ENCODE measurements at regions not wholly inside any gene's neighbourhood (a gene's known extent, or its start where the extent isn't known, plus 50 kb on each side); places are given as distances from the start of the nearest gene placed in this dataset.

DNA sequence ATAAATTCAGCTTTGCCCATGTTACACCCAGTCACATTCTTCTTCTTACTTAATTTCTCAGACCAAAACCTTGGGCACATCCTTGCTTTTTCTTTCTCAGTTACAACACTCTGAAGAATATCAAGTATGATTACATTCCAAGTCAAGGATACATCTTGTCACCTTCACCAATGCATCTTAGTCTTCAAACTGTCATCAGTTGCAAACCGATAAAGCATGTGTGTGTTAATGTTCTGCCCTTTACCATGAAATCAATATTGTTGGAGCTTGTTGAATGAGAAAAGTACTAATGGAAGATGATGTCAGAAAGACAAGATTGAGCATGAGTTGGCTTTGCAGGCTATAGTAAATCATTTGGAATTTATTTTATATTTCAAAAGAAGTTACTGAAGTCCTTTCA lies 764.6 kb downstream of the NCAM2 start:
- Mint-ChIP-seq H3K27ac (ENCODE audit: unreplicated experiment) (no peak overlapping the region), H3K9me3 (ENCODE audit: unreplicated experiment) (no peaks in the 10 kb centered on the region), H3K27me3 (ENCODE audit: unreplicated experiment) (no peaks in the 10 kb centered on the region), H3K36me3 (ENCODE audit: low read depth, unreplicated experiment) (no peaks in the 10 kb centered on the region), H3K4me3 (ENCODE audit: unreplicated experiment) (no peak overlapping the region), H3K4me1 (ENCODE audit: unreplicated experiment) (no peaks in the 10 kb centered on the region)
- no peak for DNase-seq (ENCODE audit: low spot score)
- TF ChIP-seq, protein P1, sequence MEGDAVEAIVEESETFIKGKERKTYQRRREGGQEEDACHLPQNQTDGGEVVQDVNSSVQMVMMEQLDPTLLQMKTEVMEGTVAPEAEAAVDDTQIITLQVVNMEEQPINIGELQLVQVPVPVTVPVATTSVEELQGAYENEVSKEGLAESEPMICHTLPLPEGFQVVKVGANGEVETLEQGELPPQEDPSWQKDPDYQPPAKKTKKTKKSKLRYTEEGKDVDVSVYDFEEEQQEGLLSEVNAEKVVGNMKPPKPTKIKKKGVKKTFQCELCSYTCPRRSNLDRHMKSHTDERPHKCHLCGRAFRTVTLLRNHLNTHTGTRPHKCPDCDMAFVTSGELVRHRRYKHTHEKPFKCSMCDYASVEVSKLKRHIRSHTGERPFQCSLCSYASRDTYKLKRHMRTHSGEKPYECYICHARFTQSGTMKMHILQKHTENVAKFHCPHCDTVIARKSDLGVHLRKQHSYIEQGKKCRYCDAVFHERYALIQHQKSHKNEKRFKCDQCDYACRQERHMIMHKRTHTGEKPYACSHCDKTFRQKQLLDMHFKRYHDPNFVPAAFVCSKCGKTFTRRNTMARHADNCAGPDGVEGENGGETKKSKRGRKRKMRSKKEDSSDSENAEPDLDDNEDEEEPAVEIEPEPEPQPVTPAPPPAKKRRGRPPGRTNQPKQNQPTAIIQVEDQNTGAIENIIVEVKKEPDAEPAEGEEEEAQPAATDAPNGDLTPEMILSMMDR (IDR thresholded peaks at IDR 0.05; ENCODE audit: unreplicated experiment) = no peak

DNA sequence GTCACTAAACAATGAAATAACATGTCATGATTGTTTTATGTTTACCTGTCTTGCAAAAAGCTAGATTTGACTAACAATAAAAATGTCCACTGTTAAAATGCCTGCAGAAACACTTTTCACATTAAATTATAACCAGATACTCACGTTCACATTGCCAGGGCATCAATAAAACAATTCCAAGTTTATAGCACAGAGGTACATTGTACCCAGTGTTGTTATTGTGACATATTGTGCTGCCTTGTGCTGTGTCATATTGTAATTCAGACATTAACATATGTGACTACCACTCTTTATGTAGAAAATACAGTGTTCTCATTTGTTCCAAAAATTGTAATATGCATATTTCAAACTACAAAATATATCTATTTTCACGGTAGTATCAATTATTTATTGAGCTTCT lies 766.1 kb downstream of the NCAM2 start:
- no peak for DNase-seq (ENCODE audit: low spot score)
- Mint-ChIP-seq H3K36me3 (ENCODE audit: low read depth, unreplicated experiment) (no peaks in the 10 kb centered on the region), H3K27ac (ENCODE audit: unreplicated experiment) (no peak overlapping the region), H3K27me3 (ENCODE audit: unreplicated experiment) (no peaks in the 10 kb centered on the region), H3K9me3 (ENCODE audit: unreplicated experiment) (no peaks in the 10 kb centered on the region), H3K4me1 (ENCODE audit: unreplicated experiment) (peaks cover 5% of the 10 kb centered on the region), H3K4me3 (ENCODE audit: unreplicated experiment) (no peak overlapping the region)
- TF ChIP-seq, protein P1 (IDR thresholded peaks at IDR 0.05; ENCODE audit: unreplicated experiment) = no peak

DNA sequence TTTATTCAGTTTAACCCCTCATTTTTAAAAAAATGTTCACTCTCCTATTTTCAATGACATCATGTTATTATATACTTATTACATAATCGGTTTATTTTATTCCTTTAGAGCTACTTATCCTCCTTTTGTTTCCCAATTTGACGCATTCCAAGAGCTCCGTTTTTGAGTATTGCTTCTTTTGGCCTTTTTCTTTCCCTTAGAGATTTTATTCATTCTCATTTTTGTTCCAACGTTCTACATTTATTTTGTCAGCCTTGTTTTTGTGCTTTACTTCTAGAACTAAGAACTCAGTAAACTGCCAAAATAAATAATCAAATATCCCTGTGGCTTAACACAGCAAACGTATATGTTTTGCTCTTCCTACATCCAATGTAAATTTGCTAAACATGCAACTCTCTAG lies 769.1 kb downstream of the NCAM2 start:
- no peak overlapping the region for H3K4me3 Mint-ChIP-seq (ENCODE audit: unreplicated experiment)
- DNase-seq (ENCODE audit: low spot score) = no peak
- no peaks in the 10 kb centered on the region for H3K36me3 Mint-ChIP-seq (ENCODE audit: low read depth, unreplicated experiment)
- peaks cover 2% of the 10 kb centered on the region for H3K27me3 Mint-ChIP-seq (ENCODE audit: unreplicated experiment)
- peaks cover 10% of the 10 kb centered on the region for H3K4me1 Mint-ChIP-seq (ENCODE audit: unreplicated experiment)
- no peak overlapping the region for H3K27ac Mint-ChIP-seq (ENCODE audit: unreplicated experiment)
- no peaks in the 10 kb centered on the region for H3K9me3 Mint-ChIP-seq (ENCODE audit: unreplicated experiment)
- TF ChIP-seq, protein P1 (IDR thresholded peaks at IDR 0.05; ENCODE audit: unreplicated experiment) = no peak

DNA sequence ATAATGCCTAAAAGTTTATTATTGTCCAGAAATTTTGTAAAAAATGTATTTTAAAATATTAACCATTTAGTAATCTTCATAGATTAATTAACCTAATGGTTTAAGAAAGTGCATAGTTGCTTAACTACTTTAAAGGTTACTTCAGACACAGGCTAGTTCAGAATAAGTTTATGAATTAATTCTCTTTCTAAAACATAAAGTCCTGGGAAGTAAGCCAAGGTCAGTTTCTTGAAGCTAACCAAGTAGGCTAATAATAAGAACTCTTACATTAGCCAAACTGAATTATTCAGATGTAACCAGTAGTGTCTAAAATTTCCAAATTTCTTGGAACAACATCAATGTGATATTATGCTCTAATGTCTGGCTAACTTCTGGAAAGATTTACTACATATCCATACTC lies 790.4 kb downstream of the NCAM2 start:
- H3K36me3 Mint-ChIP-seq (ENCODE audit: low read depth, unreplicated experiment) = no peaks in the 10 kb centered on the region
- TF ChIP-seq, protein P1 (IDR thresholded peaks at IDR 0.05; ENCODE audit: unreplicated experiment) = no peak
- H3K27me3 Mint-ChIP-seq (ENCODE audit: unreplicated experiment) = no peaks in the 10 kb centered on the region
- no peak for DNase-seq (ENCODE audit: low spot score)
- no peak overlapping the region for H3K27ac Mint-ChIP-seq (ENCODE audit: unreplicated experiment)
- no peak overlapping the region for H3K4me3 Mint-ChIP-seq (ENCODE audit: unreplicated experiment)
- H3K4me1 Mint-ChIP-seq (ENCODE audit: unreplicated experiment) = no peaks in the 10 kb centered on the region
- no peaks in the 10 kb centered on the region for H3K9me3 Mint-ChIP-seq (ENCODE audit: unreplicated experiment)

DNA sequence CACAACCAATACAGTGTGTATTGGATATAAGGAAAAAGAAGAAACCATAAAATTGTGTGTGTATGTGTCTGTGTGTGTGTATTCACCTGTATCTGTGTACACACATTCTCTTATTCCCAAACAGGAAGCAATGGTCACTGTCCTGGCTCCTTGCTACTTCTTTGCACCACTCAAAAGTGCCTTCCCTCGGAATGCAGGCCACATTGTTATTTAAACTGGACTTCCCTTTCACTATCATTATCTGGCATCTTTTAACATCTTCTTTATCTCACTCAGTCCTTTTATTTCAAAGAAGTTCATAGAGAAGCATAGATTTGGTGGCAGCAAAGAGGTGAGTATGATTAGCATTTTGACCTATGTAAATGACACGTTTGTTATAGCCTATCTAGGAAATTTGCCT lies 803.7 kb downstream of the NCAM2 start:
- H3K27ac Mint-ChIP-seq (ENCODE audit: unreplicated experiment) = no peak overlapping the region
- TF ChIP-seq, protein P1 (IDR thresholded peaks at IDR 0.05; ENCODE audit: unreplicated experiment) = no peak
- H3K4me3 Mint-ChIP-seq (ENCODE audit: unreplicated experiment) = no peak overlapping the region
- no peaks in the 10 kb centered on the region for H3K4me1 Mint-ChIP-seq (ENCODE audit: unreplicated experiment)
- no peaks in the 10 kb centered on the region for H3K27me3 Mint-ChIP-seq (ENCODE audit: unreplicated experiment)
- DNase-seq (ENCODE audit: low spot score) = no peak
- no peaks in the 10 kb centered on the region for H3K36me3 Mint-ChIP-seq (ENCODE audit: low read depth, unreplicated experiment)
- H3K9me3 Mint-ChIP-seq (ENCODE audit: unreplicated experiment) = no peaks in the 10 kb centered on the region

All from endothelial cell (in vitro differentiated cells).